Endodermal cell (in vitro differentiated cells): ENCODE measurements at regions not wholly inside any gene's neighbourhood (a gene's known extent, or its start where the extent isn't known, plus 50 kb on each side); places are given as distances from the start of the nearest gene placed in this dataset.
A peak's percentile ranks its signal among the peaks of the same experiment; 100 is the strongest.

Experiments used
- DNase-seq: peaks from one replicate; pipeline ENCODE4 v3.0.0-alpha.2; 2017
- H3K27ac ChIP-seq: 2 replicates; pipeline ENCODE4 v1.5.1; 2013; ENCODE audit warnings: mild to moderate bottlenecking, low read depth, low read length, moderate library complexity
- H3K27me3 ChIP-seq: 2 replicates; pipeline ENCODE4 v1.6.1; 2013; ENCODE audit warnings: mild to moderate bottlenecking, low read length, moderate library complexity; ENCODE audit not compliant: insufficient read depth, control insufficient read depth, poor library complexity, severe bottlenecking
- H3K36me3 ChIP-seq: 2 replicates; pipeline ENCODE4 v1.7.0; 2013; ENCODE audit warnings: mild to moderate bottlenecking, low read length, moderate library complexity; ENCODE audit not compliant: control insufficient read depth, insufficient read depth
- H3K4me1 ChIP-seq: one replicate; pipeline ENCODE4 v1.7.0; 2013; ENCODE audit warnings: low read length; ENCODE audit not compliant: control insufficient read depth, insufficient read depth
- H3K4me3 ChIP-seq: 2 replicates; pipeline ENCODE4 v1.5.1; 2013; ENCODE audit warnings: mild to moderate bottlenecking, low read length, moderate library complexity
- H3K9ac ChIP-seq: 2 replicates; pipeline ENCODE4 v1.6.1; 2013; ENCODE audit warnings: mild to moderate bottlenecking, low read length, moderate library complexity; ENCODE audit not compliant: poor library complexity, severe bottlenecking; ENCODE audit errors: extremely low read depth
- H3K9me3 ChIP-seq: 2 replicates; pipeline ENCODE4 v1.6.1; 2013; ENCODE audit warnings: mild to moderate bottlenecking, low read length, moderate library complexity; ENCODE audit not compliant: control insufficient read depth
- H3K27ac Mint-ChIP-seq: 2 replicates; pipeline ENCODE4 v1.8.0; 2020; ENCODE audit warnings: mixed read lengths
- H3K27me3 Mint-ChIP-seq: 2 replicates; pipeline ENCODE4 v1.8.0; 2021; ENCODE audit warnings: mild to moderate bottlenecking, mixed read lengths; ENCODE audit not compliant: insufficient read depth
- H3K36me3 Mint-ChIP-seq: 2 replicates; pipeline ENCODE4 v1.8.0; 2020; ENCODE audit warnings: low read depth, mixed read lengths
- H3K4me1 Mint-ChIP-seq: 2 replicates; pipeline ENCODE4 v1.8.0; 2020; ENCODE audit warnings: mixed read lengths
- H3K4me3 Mint-ChIP-seq: 2 replicates; pipeline ENCODE4 v1.8.0; 2020; ENCODE audit warnings: mild to moderate bottlenecking, moderate library complexity, mixed read lengths
- H3K9me3 Mint-ChIP-seq: 2 replicates; pipeline ENCODE4 v1.8.0; 2020; ENCODE audit warnings: mild to moderate bottlenecking, mixed read lengths
- WGBS, 2 experiments: methylation state at CpG; one replicate each; pipeline versions ENCODE4 v1.1.5 to v1.1.7; 2013; ENCODE audit warnings: missing lambda C conversion rate in 2 of 2, mixed read lengths in 1 of 2; ENCODE audit not compliant: insufficient coverage in 1 of 2, insufficient read length in 1 of 2; 5-methylcytosine and 5-hydroxymethylcytosine counted together
- TF ChIP-seq, protein P1 (sequence below): fragments of 200-600 bp; sonication (generic); conservative IDR thresholded peaks from 2 replicates; pipeline ENCODE4 v1.5.0; 2021; ENCODE audit warnings: antibody characterized with exemption, mild to moderate bottlenecking

DNA sequence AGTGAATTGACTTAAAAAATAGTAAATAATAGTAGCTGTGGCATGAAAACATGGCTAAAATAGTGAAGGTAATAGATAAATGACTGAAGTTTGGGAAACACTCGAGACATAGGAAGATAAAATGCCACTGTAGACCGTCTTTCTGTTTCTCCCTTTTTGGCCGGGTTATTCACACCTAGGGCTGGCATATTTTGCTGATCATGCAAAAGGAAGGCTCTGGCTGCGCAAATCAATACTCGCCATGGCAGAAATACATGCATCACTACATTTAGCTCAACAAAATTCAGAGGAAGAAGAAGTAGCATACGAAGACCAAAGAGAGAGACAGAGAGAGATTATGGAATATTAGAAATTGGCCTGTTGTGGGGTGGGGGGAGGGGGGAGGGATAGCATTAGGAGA is 242.2 kb upstream of the KBTBD8 start:
- Mint-ChIP-seq H3K27me3 (no peaks in the 10 kb centered on the region), H3K4me3 (no peak overlapping the region), H3K36me3 (no peaks in the 10 kb centered on the region), H3K4me1 (peaks cover 11% of the 10 kb centered on the region), H3K27ac (no peak overlapping the region), H3K9me3 (no peaks in the 10 kb centered on the region)
- H3K4me1 ChIP-seq: peaks cover 4% of the 10 kb centered on the region
- no peak overlapping the region for H3K27ac ChIP-seq
- 92 to 100% methylated on average over 3 to 6 of the region's 6 CpGs for WGBS, 2 experiments
- H3K9me3 ChIP-seq: no peaks in the 10 kb centered on the region
- no peaks in the 10 kb centered on the region for H3K36me3 ChIP-seq
- H3K9ac ChIP-seq: no peak overlapping the region
- H3K27me3 ChIP-seq: no peaks in the 10 kb centered on the region
- H3K4me3 ChIP-seq: no peak overlapping the region
- TF ChIP-seq, protein P1, sequence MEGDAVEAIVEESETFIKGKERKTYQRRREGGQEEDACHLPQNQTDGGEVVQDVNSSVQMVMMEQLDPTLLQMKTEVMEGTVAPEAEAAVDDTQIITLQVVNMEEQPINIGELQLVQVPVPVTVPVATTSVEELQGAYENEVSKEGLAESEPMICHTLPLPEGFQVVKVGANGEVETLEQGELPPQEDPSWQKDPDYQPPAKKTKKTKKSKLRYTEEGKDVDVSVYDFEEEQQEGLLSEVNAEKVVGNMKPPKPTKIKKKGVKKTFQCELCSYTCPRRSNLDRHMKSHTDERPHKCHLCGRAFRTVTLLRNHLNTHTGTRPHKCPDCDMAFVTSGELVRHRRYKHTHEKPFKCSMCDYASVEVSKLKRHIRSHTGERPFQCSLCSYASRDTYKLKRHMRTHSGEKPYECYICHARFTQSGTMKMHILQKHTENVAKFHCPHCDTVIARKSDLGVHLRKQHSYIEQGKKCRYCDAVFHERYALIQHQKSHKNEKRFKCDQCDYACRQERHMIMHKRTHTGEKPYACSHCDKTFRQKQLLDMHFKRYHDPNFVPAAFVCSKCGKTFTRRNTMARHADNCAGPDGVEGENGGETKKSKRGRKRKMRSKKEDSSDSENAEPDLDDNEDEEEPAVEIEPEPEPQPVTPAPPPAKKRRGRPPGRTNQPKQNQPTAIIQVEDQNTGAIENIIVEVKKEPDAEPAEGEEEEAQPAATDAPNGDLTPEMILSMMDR: no peak
- no peak for DNase-seq

DNA sequence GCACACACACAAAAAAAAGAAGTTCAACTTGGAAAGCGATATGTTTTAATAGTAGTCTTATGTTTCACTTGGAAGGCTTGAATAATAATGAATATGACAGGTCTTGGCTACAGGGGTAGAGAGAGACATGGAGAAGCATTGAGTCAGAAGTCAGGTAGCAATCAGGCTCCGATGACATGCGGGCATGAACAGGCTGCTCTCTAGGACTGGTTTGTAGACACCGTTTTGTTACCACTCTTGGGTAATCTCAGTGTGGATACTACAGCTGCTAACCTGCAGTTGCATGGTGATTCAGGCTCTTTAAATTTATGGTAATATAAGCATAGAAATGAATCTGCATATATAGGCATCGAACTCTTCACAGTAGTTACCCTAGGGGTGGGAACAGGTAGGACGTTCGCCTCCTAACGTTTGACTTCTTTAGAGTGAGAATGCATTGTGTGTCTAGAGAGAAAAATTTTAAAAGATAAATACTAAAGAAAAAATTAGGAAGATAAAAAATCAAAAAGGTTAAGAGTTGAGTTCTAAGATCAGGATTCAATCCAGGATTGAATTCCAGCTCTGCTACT is 241.6 kb upstream of the KBTBD8 start:
- H3K4me1 ChIP-seq: peaks cover 2% of the 10 kb centered on the region
- H3K36me3 ChIP-seq: no peaks in the 10 kb centered on the region
- H3K4me3 Mint-ChIP-seq: no peak overlapping the region
- TF ChIP-seq, protein P1: peak; percentile 60
- WGBS, 2 experiments: 96 to 100% methylated on average over 4 to 8 of the region's 8 CpGs
- H3K36me3 Mint-ChIP-seq: no peaks in the 10 kb centered on the region
- H3K27me3 ChIP-seq: no peaks in the 10 kb centered on the region
- no peaks in the 10 kb centered on the region for H3K9me3 Mint-ChIP-seq
- H3K27ac Mint-ChIP-seq: no peak overlapping the region
- no peak for DNase-seq
- H3K9me3 ChIP-seq: no peaks in the 10 kb centered on the region
- H3K4me1 Mint-ChIP-seq: peaks cover 6% of the 10 kb centered on the region
- H3K9ac ChIP-seq: no peak overlapping the region
- no peaks in the 10 kb centered on the region for H3K27me3 Mint-ChIP-seq
- H3K27ac ChIP-seq: no peak overlapping the region
- H3K4me3 ChIP-seq: no peak overlapping the region

DNA sequence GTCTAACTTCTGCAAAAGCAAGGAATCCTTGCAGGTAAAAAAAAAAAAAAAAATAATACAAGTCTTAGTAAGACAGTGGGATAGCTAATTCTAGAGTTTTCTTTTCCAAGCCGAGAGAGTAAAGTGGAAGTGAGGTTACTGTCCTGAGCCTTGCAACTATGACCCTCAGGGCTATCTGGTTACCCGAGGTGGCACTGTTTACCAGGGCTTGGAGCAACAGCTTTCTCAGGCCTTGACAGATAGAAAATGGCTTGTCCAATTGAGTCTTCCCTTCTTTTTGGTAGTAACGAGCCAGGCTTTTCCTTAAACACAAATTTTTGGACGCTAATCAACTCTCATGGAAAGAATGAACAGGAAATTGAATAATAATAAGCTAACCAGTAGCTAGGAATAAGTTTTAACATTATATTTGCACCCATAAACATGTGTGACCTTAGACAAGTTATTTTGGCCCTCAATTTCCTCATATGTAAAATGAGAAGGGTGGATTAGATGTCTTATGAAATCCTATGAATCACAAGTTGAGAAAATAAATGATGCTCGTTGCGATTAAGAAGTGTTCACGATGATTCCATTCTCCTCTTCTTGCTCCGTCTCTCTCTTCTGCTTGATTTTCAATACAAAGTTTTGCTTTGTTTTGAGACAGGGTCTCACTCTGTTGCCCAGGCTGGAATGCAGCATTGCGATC is 236.9 kb upstream of the KBTBD8 start:
- H3K27me3 ChIP-seq: no peaks in the 10 kb centered on the region
- H3K36me3 Mint-ChIP-seq: no peaks in the 10 kb centered on the region
- 92 to 94% methylated on average over 6 to 9 of the region's 9 CpGs for WGBS, 2 experiments
- no peak overlapping the region for H3K27ac ChIP-seq
- TF ChIP-seq, protein P1: no peak
- no peaks in the 10 kb centered on the region for H3K4me1 ChIP-seq
- H3K27me3 Mint-ChIP-seq: no peaks in the 10 kb centered on the region
- H3K9ac ChIP-seq: no peak overlapping the region
- H3K9me3 ChIP-seq: no peaks in the 10 kb centered on the region
- H3K4me3 ChIP-seq: no peak overlapping the region
- no peaks in the 10 kb centered on the region for H3K36me3 ChIP-seq
- H3K9me3 Mint-ChIP-seq: peaks cover 14% of the 10 kb centered on the region
- no peak overlapping the region for H3K27ac Mint-ChIP-seq
- no peaks in the 10 kb centered on the region for H3K4me1 Mint-ChIP-seq
- DNase-seq: no peak
- H3K4me3 Mint-ChIP-seq: no peak overlapping the region
